CD14-positive monocyte (primary cell): ENCODE measurements at regions not wholly inside any gene's neighbourhood (a gene's known extent, or its start where the extent isn't known, plus 50 kb on each side); places are given as distances from the start of the nearest gene placed in this dataset.
A peak's percentile ranks its signal among the peaks of the same experiment; 100 is the strongest.

Source experiments
- DNase-seq, 3 donors: peaks; one replicate each; pipeline ENCODE4 v3.0.0-alpha.2; 2011 to 2022
- H2AFZ ChIP-seq: 2 replicates; pipeline ENCODE4 v1.6.0; 2012; ENCODE audit warnings: mild to moderate bottlenecking, low read depth, low read length, inconsistent platforms; ENCODE audit not compliant: insufficient read depth, poor library complexity, severe bottlenecking
- H3K27ac ChIP-seq, 2 donors: 1 replicate in 1 of 2; 2 replicates in 1 of 2; pipeline ENCODE4 v1.5.1; 2012 to 2013; ENCODE audit warnings: low read length in 2 of 2, control low read depth in 1 of 2, inconsistent platforms in 1 of 2, low read depth in 1 of 2, mild to moderate bottlenecking in 1 of 2
- H3K27me3 ChIP-seq, 2 donors: one replicate each; pipeline versions ENCODE4 v1.6.0 to v1.6.1; 2011 to 2013; ENCODE audit warnings: low read length in 2 of 2; ENCODE audit not compliant: control insufficient read depth in 2 of 2, insufficient read depth in 2 of 2
- H3K36me3 ChIP-seq, 2 donors: replicated peaks in 1 of 2; 1 replicate in 1 of 2; 2 replicates in 1 of 2; pipeline versions ENCODE4 v1.5.1 to v1.6.1; 2012 to 2013; ENCODE audit warnings: low read length in 2 of 2, control low read depth in 1 of 2, inconsistent platforms in 1 of 2, mild to moderate bottlenecking in 1 of 2; ENCODE audit not compliant: insufficient read depth in 2 of 2, control insufficient read depth in 1 of 2
- H3K4me1 ChIP-seq, 2 donors: 1 replicate in 1 of 2; 2 replicates in 1 of 2; pipeline versions ENCODE4 v1.5.1 to v1.6.1; 2012 to 2013; ENCODE audit warnings: low read length in 2 of 2, control low read depth in 1 of 2, inconsistent platforms in 1 of 2, mild to moderate bottlenecking in 1 of 2, moderate library complexity in 1 of 2; ENCODE audit not compliant: insufficient read depth in 2 of 2, control insufficient read depth in 1 of 2
- H3K4me2 ChIP-seq: replicated peaks from 2 replicates; pipeline ENCODE3; 2012; ENCODE audit warnings: low read length, moderate library complexity, mild to moderate bottlenecking; ENCODE audit not compliant: poor library complexity, severe bottlenecking; ENCODE audit errors: extremely low read depth
- H3K4me3 ChIP-seq, 3 experiments: fragments of 200-600 bp in 1 of 3; sonication (generic) in 1 of 3; replicated peaks in 1 of 3; 1 replicate in 2 of 3; 2 replicates in 1 of 3; pipeline ENCODE4 v1.5.1; 2011 to 2013; ENCODE audit warnings: low read length in 3 of 3, mild to moderate bottlenecking in 3 of 3, control low read depth in 2 of 3, low read depth in 2 of 3, inconsistent platforms in 1 of 3, moderate library complexity in 1 of 3
- H3K79me2 ChIP-seq: 2 replicates; pipeline ENCODE4 v1.6.0; 2012; ENCODE audit warnings: mild to moderate bottlenecking, control low read depth, inconsistent platforms, low read length, moderate library complexity; ENCODE audit not compliant: insufficient read depth
- H3K9ac ChIP-seq: 2 replicates; pipeline ENCODE4 v1.6.0; 2017; ENCODE audit warnings: low read length, mild to moderate bottlenecking; ENCODE audit not compliant: insufficient read depth, poor library complexity, severe bottlenecking
- H3K9me3 ChIP-seq, 2 donors: replicated peaks in 1 of 2; 1 replicate in 1 of 2; 2 replicates in 1 of 2; pipeline versions ENCODE4 v1.5.1 to v1.6.1; 2012 to 2013; ENCODE audit warnings: low read length in 2 of 2, control low read depth in 1 of 2; ENCODE audit not compliant: control insufficient read depth in 1 of 2, insufficient read depth in 1 of 2
- H4K20me1 ChIP-seq: 2 replicates; pipeline ENCODE4 v1.6.0; 2012; ENCODE audit warnings: mild to moderate bottlenecking, low read length, control low read depth, moderate library complexity; ENCODE audit not compliant: insufficient read depth
- H3K27ac Mint-ChIP-seq, 7 donors: one replicate each; pipeline ENCODE4 v1.8.0; 2020; ENCODE audit warnings: mild to moderate bottlenecking in 7 of 7, mixed read lengths in 7 of 7, moderate library complexity in 6 of 7, inconsistent platforms in 2 of 7
- H3K27me3 Mint-ChIP-seq, 3 donors: one replicate each; pipeline ENCODE4 v1.8.0; 2021 to 2022; ENCODE audit warnings: low read depth in 3 of 3, mild to moderate bottlenecking in 3 of 3, mixed read lengths in 3 of 3, moderate library complexity in 3 of 3, inconsistent platforms in 1 of 3
- H3K36me3 Mint-ChIP-seq, 2 donors: one replicate each; pipeline ENCODE4 v1.8.0; 2020; ENCODE audit warnings: mixed read lengths in 2 of 2, inconsistent platforms in 1 of 2, mild to moderate bottlenecking in 1 of 2
- H3K4me1 Mint-ChIP-seq: one replicate; pipeline ENCODE4 v1.8.0; 2020; ENCODE audit warnings: mild to moderate bottlenecking, mixed read lengths
- H3K4me3 Mint-ChIP-seq, 2 donors: one replicate each; pipeline ENCODE4 v1.8.0; 2020; ENCODE audit warnings: mild to moderate bottlenecking in 2 of 2, mixed read lengths in 2 of 2, moderate library complexity in 1 of 2
- H3K9me3 Mint-ChIP-seq, 7 donors: one replicate each; pipeline ENCODE4 v1.8.0; 2020 to 2022; ENCODE audit warnings: mixed read lengths in 7 of 7, mild to moderate bottlenecking in 6 of 7, moderate library complexity in 6 of 7, inconsistent platforms in 2 of 7
- CTCF ChIP-seq: fragments of 200-600 bp; IDR thresholded peaks from one replicate; pipeline ENCODE4 v1.8.0; 2022; ENCODE audit warnings: antibody characterized with exemption, mild to moderate bottlenecking
- WGBS: methylation state at CpG from one replicate; pipeline ENCODE4 v1.1.5; 2013; ENCODE audit warnings: missing lambda C conversion rate; ENCODE audit not compliant: insufficient coverage; 5-methylcytosine and 5-hydroxymethylcytosine counted together
- intact Hi-C, 2 donors: fragments of 100-400 bp; cut with micrococcal nuclease; formaldehyde crosslinking; loops; one replicate each; pipeline versions ENCODE4 v1.15.0 to v1.15.1; 2023

DNA sequence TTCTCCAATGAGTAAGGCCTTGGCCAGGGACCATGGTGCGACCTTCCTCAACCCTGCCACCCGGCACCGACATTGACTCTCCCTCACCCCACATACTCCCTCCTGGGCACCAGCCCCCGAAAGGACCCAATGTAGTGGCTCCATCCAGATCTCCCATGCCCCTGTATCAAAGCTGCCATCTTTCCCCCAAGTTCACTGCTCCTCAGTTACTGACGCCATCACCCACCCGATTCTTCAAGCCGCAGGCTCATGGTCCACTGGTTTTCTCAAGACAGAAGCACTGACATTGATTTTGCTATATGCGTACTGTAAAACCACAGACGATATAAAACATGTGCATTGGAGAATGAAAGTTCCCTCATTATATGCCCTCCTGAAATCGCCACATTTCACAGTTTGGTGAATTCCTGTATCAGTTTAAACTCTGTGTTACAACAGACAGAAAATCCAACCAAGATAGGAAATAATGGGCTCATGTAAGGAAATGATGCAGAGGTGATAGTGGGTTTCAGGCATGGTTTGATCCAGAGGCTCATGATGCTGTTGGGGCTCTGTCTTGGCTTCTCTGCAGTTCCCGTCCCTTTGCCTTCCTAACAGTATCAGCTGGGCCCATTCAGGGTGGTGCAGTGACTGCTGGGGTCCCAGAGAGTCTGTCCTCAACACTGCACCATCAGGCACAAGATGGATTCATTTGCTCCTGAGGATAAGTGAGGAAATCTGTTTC is 207.3 kb upstream of the IER5L start:
- Histone ChIP-seq H3K9ac (no peak overlapping the region), H4K20me1 (no peaks in the 10 kb centered on the region), H3K4me3 (no peak overlapping the region), H3K36me3 (no peaks in the 10 kb centered on the region), H3K27me3 (no peaks in the 10 kb centered on the region), H3K27ac (no peak overlapping the region), H3K4me1 (peaks cover 26 to 38% of the 10 kb centered on the region in 2 donors), H3K79me2 (no peaks in the 10 kb centered on the region), H3K4me2 (no peak overlapping the region), H3K9me3 (no peaks in the 10 kb centered on the region), H2AFZ (no peak overlapping the region)
- H3K27ac Mint-ChIP-seq: peak overlapping the region in 6 of 7 donors; percentile 1 to 98 (median 88)
- H3K4me3 Mint-ChIP-seq: peak overlapping the region in 1 of 2 donors; percentile 37
- DNase-seq: no peak
- peaks cover 0 to 5% (median 2%) of the 10 kb centered on the region in 3 donors for H3K27me3 Mint-ChIP-seq
- 98% methylated on average over 6 of the region's 11 CpGs for WGBS
- H3K4me1 Mint-ChIP-seq: peaks cover 35% of the 10 kb centered on the region
- no peak for TF ChIP-seq CTCF
- peaks cover 0 to 2% of the 10 kb centered on the region in 2 donors for H3K36me3 Mint-ChIP-seq
- H3K9me3 Mint-ChIP-seq: peaks cover 0 to 2% (median 0%) of the 10 kb centered on the region in 7 donors
- intact Hi-C loops: no loop called here

- Histone ChIP-seq H3K36me3 (no peaks in the 10 kb centered on the region), H3K9ac (peak overlapping the region; percentile 98), H4K20me1 (no peaks in the 10 kb centered on the region), H2AFZ (peak overlapping the region; percentile 86), H3K9me3 (no peaks in the 10 kb centered on the region), H3K4me3 (peak overlapping the region in 2 of 3 experiments; percentile 19 to 79), H3K4me1 (peaks cover 26 to 38% of the 10 kb centered on the region in 2 donors), H3K27ac (peak overlapping the region; percentile 87 to 96), H3K79me2 (no peaks in the 10 kb centered on the region), H3K27me3 (no peaks in the 10 kb centered on the region), H3K4me2 (peak overlapping the region; percentile 86)
- whole genome bisulfite sequencing: 96% methylated on average over 7 of the region's 11 CpGs
- Mint-ChIP-seq H3K9me3 (peaks cover 0 to 2% (median 0%) of the 10 kb centered on the region in 7 donors), H3K27me3 (peaks cover 2 to 5% (median 2%) of the 10 kb centered on the region in 3 donors), H3K27ac (peak overlapping the region; percentile 97 to 99 (median 97)), H3K36me3 (peaks cover 0 to 2% of the 10 kb centered on the region in 2 donors), H3K4me3 (peak overlapping the region; percentile 76 to 88), H3K4me1 (peaks cover 35% of the 10 kb centered on the region)
- DNase-seq: no peak
- no peak for TF ChIP-seq CTCF
- intact Hi-C loops: loop anchor here (5.0 kb wide), 3 partner anchors 37 to 57 kb away; no protein-coding TSS in a partner anchor
These were observed 206.6 kb upstream of the IER5L start for GRCh38 chr9:129384491-129385210.
